ENCODE measurements at regions not wholly inside any gene's neighbourhood (a gene's known extent, or its start where the extent isn't known, plus 50 kb on each side); places are given as distances from the start of the nearest gene placed in this dataset.

DNA sequence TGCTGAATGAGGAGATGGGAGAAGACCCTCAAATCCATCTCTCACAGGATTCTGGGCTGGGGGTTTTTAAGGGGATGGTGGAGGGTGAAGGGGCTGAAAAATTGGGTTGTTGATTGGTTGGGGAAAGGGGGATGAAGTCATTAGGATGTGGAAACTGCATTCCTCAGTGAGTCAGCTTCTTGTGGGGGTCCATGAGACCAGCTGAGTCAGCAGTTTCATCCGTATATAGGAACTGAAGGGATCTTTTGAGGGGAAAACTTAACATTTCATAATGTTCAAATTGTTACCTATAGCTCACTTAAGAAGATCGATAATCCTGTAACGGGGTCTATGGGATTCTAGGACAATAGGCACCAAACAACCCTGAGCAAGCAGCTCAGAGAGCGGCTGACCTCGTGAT lies 213.4 kb downstream of the CBLN1 start:
- Histone ChIP-seq H3K4me3 (ENCODE audit: low read depth, low read length) (no peak overlapping the region), H3K9me3 (ENCODE audit: control insufficient read depth, insufficient read depth, low read length) (peaks cover 11% of the 10 kb centered on the region), H3K27me3 (ENCODE audit: control insufficient read depth, insufficient read depth, low read length) (no peaks in the 10 kb centered on the region), H3K27ac (ENCODE audit: low read depth, low read length) (no peak overlapping the region)
- no peak for DNase-seq (ENCODE audit: low read depth, low spot score)
- POLR2A ChIA-PET = no interaction called here
- CTCF ChIA-PET = no interaction called here
- TF ChIP-seq, protein P1, sequence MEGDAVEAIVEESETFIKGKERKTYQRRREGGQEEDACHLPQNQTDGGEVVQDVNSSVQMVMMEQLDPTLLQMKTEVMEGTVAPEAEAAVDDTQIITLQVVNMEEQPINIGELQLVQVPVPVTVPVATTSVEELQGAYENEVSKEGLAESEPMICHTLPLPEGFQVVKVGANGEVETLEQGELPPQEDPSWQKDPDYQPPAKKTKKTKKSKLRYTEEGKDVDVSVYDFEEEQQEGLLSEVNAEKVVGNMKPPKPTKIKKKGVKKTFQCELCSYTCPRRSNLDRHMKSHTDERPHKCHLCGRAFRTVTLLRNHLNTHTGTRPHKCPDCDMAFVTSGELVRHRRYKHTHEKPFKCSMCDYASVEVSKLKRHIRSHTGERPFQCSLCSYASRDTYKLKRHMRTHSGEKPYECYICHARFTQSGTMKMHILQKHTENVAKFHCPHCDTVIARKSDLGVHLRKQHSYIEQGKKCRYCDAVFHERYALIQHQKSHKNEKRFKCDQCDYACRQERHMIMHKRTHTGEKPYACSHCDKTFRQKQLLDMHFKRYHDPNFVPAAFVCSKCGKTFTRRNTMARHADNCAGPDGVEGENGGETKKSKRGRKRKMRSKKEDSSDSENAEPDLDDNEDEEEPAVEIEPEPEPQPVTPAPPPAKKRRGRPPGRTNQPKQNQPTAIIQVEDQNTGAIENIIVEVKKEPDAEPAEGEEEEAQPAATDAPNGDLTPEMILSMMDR (IDR thresholded peaks at IDR 0.05; ENCODE audit: low read depth, low read length) = no peak

DNA sequence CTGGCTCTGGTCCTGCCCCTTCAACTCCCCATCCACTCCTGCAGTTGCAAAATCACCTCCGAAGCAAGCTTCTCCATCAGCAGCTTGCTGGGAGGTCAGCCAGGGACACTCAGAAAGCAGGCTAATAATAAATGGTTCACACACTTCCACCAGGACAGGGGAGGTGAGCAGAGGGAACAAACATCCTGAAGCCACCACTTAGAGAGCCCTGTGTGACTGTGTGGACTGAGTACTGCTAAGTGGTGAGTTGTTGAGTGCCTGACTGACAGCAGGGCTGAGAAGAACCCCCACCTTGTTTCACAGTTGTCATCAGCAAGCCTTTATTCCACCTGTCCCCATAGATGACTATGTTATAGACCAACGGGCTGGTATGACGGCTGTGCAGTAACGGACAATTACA lies 213.9 kb downstream of the CBLN1 start:
- no peak for DNase-seq (ENCODE audit: low read depth, low spot score)
- TF ChIP-seq, protein P1 (IDR thresholded peaks at IDR 0.05; ENCODE audit: low read depth, low read length) = no peak
- Histone ChIP-seq H3K4me3 (ENCODE audit: low read depth, low read length) (no peak overlapping the region), H3K27me3 (ENCODE audit: control insufficient read depth, insufficient read depth, low read length) (no peaks in the 10 kb centered on the region), H3K27ac (ENCODE audit: low read depth, low read length) (no peak overlapping the region), H3K9me3 (ENCODE audit: control insufficient read depth, insufficient read depth, low read length) (peaks cover 11% of the 10 kb centered on the region)
- ChIA-PET POLR2A (no interaction called here), CTCF (no interaction called here)

DNA sequence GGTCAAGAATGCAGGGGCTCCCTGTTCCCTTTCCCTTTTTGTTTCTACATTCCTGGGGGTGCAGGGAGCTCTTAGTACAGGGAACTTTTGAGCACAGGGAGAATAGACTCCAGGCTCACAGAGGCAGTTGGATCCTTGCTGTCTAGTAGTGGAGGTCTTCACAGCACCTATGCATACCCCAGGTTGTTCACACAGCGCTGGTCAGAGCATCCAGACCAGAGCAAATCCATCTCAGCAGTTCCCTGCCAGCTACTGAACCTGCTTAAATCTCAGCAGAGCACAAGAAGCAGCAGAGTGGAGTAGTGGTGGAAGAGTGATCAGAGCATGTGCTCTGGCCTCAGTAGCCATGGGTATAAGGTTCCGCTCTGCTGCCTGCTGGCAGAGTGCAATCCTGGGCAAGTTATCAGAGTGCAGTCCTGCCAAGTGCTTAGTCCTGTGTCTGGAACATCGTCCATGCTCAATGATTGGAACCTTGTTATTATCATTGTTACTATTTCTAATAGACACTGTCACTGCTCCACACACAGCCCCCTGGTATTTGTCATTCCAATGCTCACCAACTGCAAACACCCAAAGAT lies 220.4 kb downstream of the CBLN1 start:
- ChIA-PET CTCF (no interaction called here), POLR2A (no interaction called here)
- no peak overlapping the region for H3K4me3 ChIP-seq (ENCODE audit: low read depth, low read length)
- H3K27ac ChIP-seq (ENCODE audit: low read depth, low read length) = no peak overlapping the region
- TF ChIP-seq, protein P1 (IDR thresholded peaks at IDR 0.05; ENCODE audit: low read depth, low read length) = no peak
- peaks cover 10% of the 10 kb centered on the region for H3K9me3 ChIP-seq (ENCODE audit: control insufficient read depth, insufficient read depth, low read length)
- no peak for DNase-seq (ENCODE audit: low read depth, low spot score)
- H3K27me3 ChIP-seq (ENCODE audit: control insufficient read depth, insufficient read depth, low read length) = no peaks in the 10 kb centered on the region

DNA sequence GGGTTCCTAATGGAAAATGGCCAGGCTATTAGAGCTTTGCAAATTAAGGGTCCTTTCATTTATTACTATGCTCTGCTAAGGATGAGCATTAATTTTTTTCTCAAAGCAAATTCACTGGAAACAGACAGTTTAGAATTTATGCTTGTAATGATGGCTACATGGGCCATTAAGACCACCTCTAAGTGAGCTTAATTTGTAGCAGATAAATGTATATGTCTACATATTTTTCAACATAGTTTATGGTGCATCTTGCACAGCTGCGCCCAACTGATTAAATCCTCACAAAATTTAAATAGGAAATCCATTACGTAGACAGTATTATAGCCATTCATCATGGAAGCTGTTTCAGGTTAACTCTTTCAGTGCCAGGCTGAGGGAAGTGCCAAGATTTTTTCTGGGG lies 220.9 kb downstream of the CBLN1 start:
- POLR2A ChIA-PET = no interaction called here
- H3K27ac ChIP-seq (ENCODE audit: low read depth, low read length) = no peak overlapping the region
- H3K4me3 ChIP-seq (ENCODE audit: low read depth, low read length) = no peak overlapping the region
- H3K27me3 ChIP-seq (ENCODE audit: control insufficient read depth, insufficient read depth, low read length) = no peaks in the 10 kb centered on the region
- CTCF ChIA-PET = no interaction called here
- DNase-seq (ENCODE audit: low read depth, low spot score) = no peak
- TF ChIP-seq, protein P1 (IDR thresholded peaks at IDR 0.05; ENCODE audit: low read depth, low read length) = no peak
- H3K9me3 ChIP-seq (ENCODE audit: control insufficient read depth, insufficient read depth, low read length) = peaks cover 10% of the 10 kb centered on the region

DNA sequence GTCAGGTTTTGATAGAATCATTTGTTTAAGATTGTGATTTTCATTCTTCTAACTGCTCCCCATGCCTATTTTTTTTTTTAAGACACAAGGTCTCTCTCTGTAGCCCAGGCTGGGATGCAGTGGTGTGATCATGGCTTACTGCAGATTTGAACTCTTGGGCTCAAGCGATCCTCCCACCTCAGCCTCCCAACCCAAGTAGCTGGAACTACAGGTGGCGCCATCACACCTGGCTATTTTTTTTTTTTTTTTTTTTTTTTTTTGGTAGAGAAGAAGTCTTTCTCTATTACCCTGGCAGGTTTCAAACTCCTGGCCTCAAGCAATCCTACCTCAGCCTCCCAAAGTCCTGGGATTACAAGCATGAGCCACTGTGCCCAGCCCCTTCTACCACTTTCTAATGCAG lies 223.3 kb downstream of the CBLN1 start:
- H3K4me3 ChIP-seq (ENCODE audit: low read depth, low read length) = no peak overlapping the region
- TF ChIP-seq, protein P1 (IDR thresholded peaks at IDR 0.05; ENCODE audit: low read depth, low read length) = no peak
- H3K27ac ChIP-seq (ENCODE audit: low read depth, low read length) = no peak overlapping the region
- no peak for DNase-seq (ENCODE audit: low read depth, low spot score)
- H3K9me3 ChIP-seq (ENCODE audit: control insufficient read depth, insufficient read depth, low read length) = peaks cover 4% of the 10 kb centered on the region; the same call in 1 of the 2 replicates
- ChIA-PET CTCF (no interaction called here), POLR2A (no interaction called here)
- no peaks in the 10 kb centered on the region for H3K27me3 ChIP-seq (ENCODE audit: control insufficient read depth, insufficient read depth, low read length)
